ENCODE measurements at regions not wholly inside any gene's neighbourhood (a gene's known extent, or its start where the extent isn't known, plus 50 kb on each side); places are given as distances from the start of the nearest gene placed in this dataset.

GRCh38 chr19:31402529-31403316, 53.5 kb upstream of the TSHZ3 start:
- no peak for DNase-seq

DNA sequence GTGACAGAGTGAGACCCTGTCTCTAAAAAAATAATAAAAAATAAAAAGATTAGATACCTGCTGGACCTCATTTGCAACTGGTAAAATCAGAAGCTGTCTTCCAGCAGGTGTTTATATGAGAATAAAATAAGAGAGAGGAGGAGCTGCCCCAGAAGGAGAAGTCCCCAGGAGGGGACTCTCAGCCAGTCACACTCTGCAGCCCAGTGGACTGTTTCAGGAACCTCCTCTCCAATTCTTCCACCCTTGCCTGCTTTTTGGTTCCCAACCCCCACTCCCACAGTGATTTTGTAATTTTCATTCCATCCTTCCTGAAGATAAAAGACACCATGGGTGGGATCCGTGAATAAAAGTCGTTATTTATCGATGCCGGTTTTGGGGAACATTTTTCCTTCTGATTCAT, 56.9 kb upstream of the TSHZ3 start:
- no peak for DNase-seq

GRCh38 chr19:31408460-31409124, 59.4 kb upstream of the TSHZ3 start:
- peak; percentile 65 for DNase-seq

GRCh38 chr19:31413353-31413752, 64.1 kb upstream of the TSHZ3 start:
- no peak for DNase-seq

GRCh38 chr19:31415322-31415721, 66.1 kb upstream of the TSHZ3 start:
- DNase-seq: no peak

GRCh38 chr19:31416548-31416947, 67.3 kb upstream of the TSHZ3 start:
- DNase-seq: no peak

DNA sequence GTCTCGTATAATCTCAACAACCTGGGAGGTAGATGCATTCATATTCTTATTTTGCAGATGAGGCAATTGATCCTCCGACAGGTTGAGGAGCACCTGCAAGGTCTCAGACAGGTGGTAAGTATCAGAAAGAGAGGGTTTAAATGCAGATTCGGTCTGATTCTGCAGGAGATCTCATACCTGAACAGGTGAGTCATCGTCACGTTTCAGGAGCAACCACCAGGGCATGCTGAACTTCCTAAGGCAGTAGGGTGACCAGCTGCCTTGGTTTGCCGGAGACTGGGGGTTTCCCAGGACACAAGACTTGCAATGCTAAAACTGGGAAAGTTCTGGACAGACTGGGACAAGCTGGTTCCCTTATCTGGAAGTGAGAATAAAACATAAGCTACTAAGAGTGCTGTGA, 68.8 kb upstream of the TSHZ3 start:
- no peak for DNase-seq

DNA sequence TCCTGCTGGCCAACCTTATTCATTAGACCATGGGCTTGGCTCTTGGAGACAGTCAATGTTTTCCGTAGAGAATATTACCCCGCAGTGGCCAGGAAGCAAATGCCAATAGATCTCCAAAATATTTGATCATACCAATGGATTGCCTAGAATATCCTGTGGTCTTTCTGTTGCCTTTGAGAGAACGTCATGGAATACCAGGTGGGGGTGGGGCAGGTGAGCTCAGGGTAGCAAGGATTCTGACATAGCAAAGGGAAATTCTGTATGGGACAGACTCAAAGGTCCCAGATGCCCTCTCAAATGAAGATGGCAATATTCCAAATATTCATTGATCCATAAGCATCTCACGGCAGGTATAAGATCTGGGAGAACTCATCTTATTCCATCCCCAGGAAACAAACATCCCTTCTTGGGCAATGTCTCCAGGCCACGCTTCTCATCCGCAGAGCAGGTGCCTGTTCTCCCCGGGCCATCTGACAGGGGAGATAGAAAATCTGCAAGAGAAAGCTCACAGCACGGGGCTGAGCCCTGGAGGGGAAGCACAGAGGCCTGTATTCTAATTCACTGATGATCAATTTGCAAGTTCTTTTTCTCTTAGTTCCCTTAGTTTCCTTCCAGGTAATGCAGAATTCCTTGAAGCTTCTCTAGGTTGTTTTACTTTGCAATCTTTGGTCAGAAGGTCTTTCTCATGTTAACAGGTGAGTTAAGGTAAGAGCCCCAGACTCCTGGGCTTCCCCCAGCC, 69.6 kb upstream of the TSHZ3 start:
- no peak for DNase-seq

- no peak for DNase-seq
Observed at GRCh38 chr19:31419871-31420445, 70.7 kb upstream of the TSHZ3 start.

- no peak for DNase-seq
Observed at GRCh38 chr19:31421082-31421481, 71.8 kb upstream of the TSHZ3 start.

DNA sequence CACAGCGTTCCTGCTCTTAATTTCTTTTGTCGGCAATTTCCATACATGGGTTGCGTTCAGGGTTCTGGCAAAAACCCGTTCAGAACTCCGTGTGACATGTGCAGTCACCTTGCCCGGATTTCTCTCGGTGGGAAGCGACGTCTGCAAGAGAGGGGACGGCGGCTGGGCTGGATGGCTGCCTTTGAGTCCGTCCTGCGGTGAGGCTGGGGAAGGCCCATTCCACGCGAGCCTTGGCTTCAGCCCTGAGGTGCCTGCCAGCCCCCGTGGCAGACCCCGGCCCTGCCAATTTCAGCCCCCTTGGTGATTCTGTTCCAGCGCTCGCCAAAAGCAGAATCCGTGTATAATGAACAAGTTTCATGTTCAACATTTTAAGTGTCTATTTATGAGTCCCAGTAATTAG, 72.6 kb upstream of the TSHZ3 start:
- no peak for DNase-seq

DNA sequence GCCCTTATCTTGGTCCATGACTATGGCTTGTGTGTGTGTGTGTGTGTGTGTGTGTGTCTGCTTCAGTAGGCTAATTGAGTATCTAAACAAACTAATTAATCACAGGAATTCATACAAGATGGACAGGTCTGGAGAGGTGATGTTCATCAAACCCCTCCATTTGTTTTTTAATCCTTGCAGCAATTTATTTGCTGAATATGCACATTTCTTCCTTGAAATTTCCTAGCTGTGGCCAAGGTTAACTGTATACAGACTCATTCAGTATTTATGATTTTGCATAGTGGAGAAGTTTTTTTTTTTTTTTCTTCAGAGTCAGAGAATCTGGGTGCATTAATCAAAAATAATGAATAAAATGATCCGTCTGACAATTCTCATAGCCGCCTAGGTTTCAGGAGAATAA, 74.7 kb upstream of the TSHZ3 start:
- no peak for DNase-seq

DNA sequence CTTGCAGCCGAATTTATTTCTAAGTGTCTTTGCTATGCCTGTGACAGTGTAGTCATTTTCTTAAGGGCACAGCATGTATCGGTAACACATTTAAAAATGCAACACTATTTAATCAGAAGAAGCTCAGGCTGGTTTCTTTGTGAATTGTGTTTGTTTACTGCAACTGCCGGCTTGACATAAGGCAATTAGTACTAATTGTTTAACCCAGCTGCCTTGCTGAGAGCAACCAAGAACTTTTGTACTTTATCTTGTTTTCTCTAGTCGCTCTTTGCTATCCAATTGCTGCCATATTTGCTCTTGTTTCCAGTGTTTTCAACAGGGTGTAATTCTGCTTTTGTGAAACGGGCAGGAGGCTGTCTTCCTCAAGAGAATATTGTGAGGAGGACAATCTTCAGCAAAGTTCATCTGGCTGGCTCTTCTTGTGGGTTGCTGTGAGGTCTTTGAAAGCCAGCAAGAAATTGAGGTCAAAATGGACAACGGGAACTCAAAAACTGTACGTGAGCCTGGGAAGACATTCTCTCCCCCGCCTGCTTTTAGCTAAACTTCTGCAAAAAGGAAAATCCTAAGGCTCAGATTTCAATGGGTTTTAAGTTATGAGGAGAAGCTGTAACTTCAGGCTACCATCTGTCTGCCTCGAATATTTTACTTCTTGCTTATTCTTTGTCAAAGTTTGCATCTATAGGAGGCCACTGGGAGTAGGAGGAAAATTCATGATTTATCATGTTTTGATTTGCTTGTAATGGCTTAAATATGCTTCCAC, 75.8 kb upstream of the TSHZ3 start:
- DNase-seq: no peak

- no peak for DNase-seq
Observed at GRCh38 chr19:31427857-31428256, 78.6 kb upstream of the TSHZ3 start.

- DNase-seq: no peak
Observed at GRCh38 chr19:31430381-31430780, 81.1 kb upstream of the TSHZ3 start.

DNA sequence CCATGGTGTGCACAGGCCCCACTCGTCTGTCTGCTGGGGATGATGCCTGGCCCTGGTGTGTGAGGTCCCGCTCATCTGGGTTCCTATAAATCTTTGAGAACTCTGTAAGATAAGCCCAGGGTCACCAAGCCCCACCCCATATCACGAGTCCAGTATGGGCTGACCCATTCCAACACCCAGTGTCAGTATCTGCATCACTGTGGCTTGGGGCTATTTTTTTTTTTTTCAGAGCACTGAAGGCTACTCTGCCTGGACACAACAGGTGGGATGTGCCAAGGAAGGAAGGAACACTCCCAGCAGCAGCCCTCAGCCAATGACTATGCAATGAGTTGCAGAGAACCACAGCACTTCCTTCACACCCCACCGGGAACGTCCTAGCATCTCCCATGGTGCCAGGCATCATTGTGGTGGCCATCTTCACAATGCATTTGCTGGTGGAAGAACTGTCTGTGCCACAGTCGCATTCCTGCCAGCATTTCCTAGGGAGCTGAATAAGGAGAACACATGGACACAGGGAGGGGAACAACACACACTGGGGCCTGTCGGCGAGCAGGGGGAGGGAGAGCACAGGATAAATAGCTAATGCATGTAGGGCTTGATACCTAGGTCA, 83.1 kb upstream of the TSHZ3 start:
- DNase-seq: no peak

DNA sequence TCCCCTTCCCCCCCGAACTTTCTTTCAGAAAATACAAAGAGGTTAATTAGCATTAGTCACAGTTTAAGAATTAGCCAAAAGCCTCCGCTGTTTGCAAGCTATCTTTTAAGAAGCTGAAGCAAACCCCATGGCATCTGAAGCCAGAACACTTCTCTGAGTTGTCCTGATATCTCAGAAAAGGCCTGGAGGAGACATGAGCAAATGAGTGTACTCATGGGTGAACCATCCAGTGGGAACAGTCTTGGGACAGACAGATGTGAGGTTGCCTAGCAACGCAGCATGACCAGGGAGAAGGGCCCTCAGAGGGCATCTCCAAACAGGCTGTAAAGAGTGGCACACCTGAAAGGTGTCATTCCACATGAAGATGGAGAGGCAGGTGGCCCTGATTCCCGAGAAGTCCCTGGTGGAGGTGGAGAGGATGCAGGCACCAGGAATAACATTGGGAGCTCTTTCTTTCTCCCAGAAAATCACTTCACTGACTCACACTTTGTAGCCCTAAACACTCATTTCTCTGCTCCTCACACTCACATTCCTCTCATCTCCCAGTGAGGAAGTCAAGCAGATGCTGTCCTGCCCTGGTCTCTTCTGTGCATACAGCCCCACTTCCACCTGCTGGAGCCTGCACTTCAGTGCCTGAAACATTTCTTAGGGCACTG, 87.0 kb upstream of the TSHZ3 start:
- DNase-seq: peak; percentile 0

DNA sequence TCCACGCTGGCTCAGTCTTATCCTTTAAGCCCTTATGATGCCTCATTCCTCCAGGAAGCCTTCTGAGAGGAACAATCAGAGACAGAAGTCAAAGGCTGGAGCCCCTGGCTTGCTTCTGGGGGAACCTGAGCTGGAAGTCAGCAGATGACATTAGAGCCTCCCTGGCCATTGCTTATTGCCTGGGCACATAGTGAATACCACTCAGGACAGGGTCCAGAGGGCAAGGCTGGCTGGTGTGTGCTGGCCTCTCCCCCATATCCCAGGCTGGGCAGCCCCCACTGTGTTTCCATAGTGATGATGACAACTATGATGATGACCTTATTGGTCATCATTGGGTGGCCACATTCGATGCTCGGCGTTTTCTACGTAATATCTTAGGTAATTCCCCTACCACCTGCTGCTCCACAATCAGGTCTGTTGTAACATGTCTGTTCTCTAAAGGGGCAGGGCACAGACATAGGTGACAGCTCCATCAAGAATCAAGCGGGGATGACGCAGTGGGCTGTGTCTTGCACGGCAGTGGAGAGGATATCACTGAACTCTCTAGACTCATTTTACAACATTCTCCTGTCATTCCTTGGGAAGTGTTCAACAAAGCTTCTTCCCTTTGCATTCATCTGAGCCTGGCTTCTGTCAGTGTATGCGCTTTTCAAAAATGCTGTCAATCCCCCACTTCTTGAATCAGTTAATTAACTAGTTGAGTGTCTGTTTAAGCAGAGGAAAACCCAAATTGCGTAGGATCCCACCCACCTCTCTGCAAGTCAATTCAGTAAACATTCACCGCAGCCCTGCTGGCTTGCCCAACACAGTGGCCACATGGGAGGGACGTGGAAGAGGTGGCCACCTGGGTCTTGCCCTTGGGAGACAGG, 89.4 kb upstream of the TSHZ3 start:
- no peak for DNase-seq

GRCh38 chr19:31439270-31439573, 90.0 kb upstream of the TSHZ3 start:
- DNase-seq: no peak

GRCh38 chr19:31444931-31445330, 95.7 kb upstream of the TSHZ3 start:
- no peak for DNase-seq

GRCh38 chr19:31445406-31445805, 96.2 kb upstream of the TSHZ3 start:
- no peak for DNase-seq

All from kidney glomerular epithelial cell (primary cell).